ENCODE measurements at regions not wholly inside any gene's neighbourhood (a gene's known extent, or its start where the extent isn't known, plus 50 kb on each side); places are given as distances from the start of the nearest gene placed in this dataset.
"Not testable (repeated sequence)": the region's sequence is repeated elsewhere in the genome, so short reads cannot be mapped to it uniquely, and the experiment has no call there.

- 23 to 25% (median 24%) methylated on average over 2 of the region's 2 CpGs for WGBS, 3 donors
- Histone ChIP-seq H3K27ac (no peak overlapping the region), H3K4me1 (ENCODE audit: insufficient read depth) (no peaks in the 10 kb centered on the region), H3K27me3 (no peaks in the 10 kb centered on the region), H3K36me3 (no peaks in the 10 kb centered on the region), H3K4me3 (no peak overlapping the region), H3K9me3 (no peaks in the 10 kb centered on the region)
- no peak for DNase-seq
- TF ChIP-seq EP300 (IDR thresholded peaks at IDR 0.05) (no peak), CTCF (IDR thresholded peaks at IDR 0.05) (no peak), POLR2A (IDR thresholded peaks at IDR 0.05) (no peak)
- intact Hi-C loops (cut with DNase I), result no loop called here
Observed at GRCh38 chr11:81959341-81959740, 774.3 kb downstream of the FAM181B start.

- H3K4me1 ChIP-seq (ENCODE audit: insufficient read depth); DNase-seq; H3K27ac ChIP-seq; intact Hi-C loops (cut with DNase I); H3K9me3 ChIP-seq; H3K27me3 ChIP-seq; H3K4me3 ChIP-seq; H3K36me3 ChIP-seq: not testable (repeated sequence)
- 88 to 96% (median 94%) methylated on average over 6 of the region's 6 CpGs for WGBS, 3 donors
Observed at GRCh38 chr11:81954301-81954700, 779.4 kb downstream of the FAM181B start.

GRCh38 chr11:81946831-81947230, 786.8 kb downstream of the FAM181B start:
- Histone ChIP-seq H3K4me3 (no peak overlapping the region), H3K9me3 (no peaks in the 10 kb centered on the region), H3K27ac (no peak overlapping the region), H3K4me1 (ENCODE audit: insufficient read depth) (no peaks in the 10 kb centered on the region), H3K36me3 (no peaks in the 10 kb centered on the region), H3K27me3 (no peaks in the 10 kb centered on the region)
- intact Hi-C loops (cut with DNase I), result no loop called here
- DNase-seq, result no peak
- 87 to 93% (median 87%) methylated on average over 3 of the region's 3 CpGs for WGBS, 3 donors
- no peak for TF ChIP-seq POLR2A (IDR thresholded peaks at IDR 0.05)
- no peak for TF ChIP-seq CTCF (IDR thresholded peaks at IDR 0.05)
- no peak for TF ChIP-seq EP300 (IDR thresholded peaks at IDR 0.05)

- intact Hi-C loops (cut with DNase I), result no loop called here
- Histone ChIP-seq H3K4me3 (no peak overlapping the region), H3K27me3 (no peaks in the 10 kb centered on the region), H3K9me3 (no peaks in the 10 kb centered on the region), H3K4me1 (ENCODE audit: insufficient read depth) (no peaks in the 10 kb centered on the region), H3K36me3 (no peaks in the 10 kb centered on the region), H3K27ac (no peak overlapping the region)
- TF ChIP-seq CTCF (IDR thresholded peaks at IDR 0.05) (no peak), EP300 (IDR thresholded peaks at IDR 0.05) (no peak), POLR2A (IDR thresholded peaks at IDR 0.05) (no peak)
- DNase-seq, result no peak
- WGBS, 3 donors, result 61 to 72% (median 65%) methylated on average over 2 of the region's 2 CpGs
Observed at GRCh38 chr11:81942646-81943045, 791.0 kb downstream of the FAM181B start.

- no peaks in the 10 kb centered on the region for H3K4me1 ChIP-seq (ENCODE audit: insufficient read depth)
- H3K4me3 ChIP-seq, result no peak overlapping the region
- no peak for TF ChIP-seq EP300 (IDR thresholded peaks at IDR 0.05)
- no peak for TF ChIP-seq POLR2A (IDR thresholded peaks at IDR 0.05)
- TF ChIP-seq CTCF (IDR thresholded peaks at IDR 0.05), result no peak
- no peaks in the 10 kb centered on the region for H3K9me3 ChIP-seq
- WGBS, 3 donors, result 41 to 49% (median 46%) methylated on average over 2 of the region's 2 CpGs
- intact Hi-C loops (cut with DNase I), result no loop called here
- no peak for DNase-seq
- H3K27ac ChIP-seq, result no peak overlapping the region
- no peaks in the 10 kb centered on the region for H3K36me3 ChIP-seq
- H3K27me3 ChIP-seq, result no peaks in the 10 kb centered on the region
Observed at GRCh38 chr11:81941998-81942397, 791.7 kb downstream of the FAM181B start.
